ENCODE measurements at regions not wholly inside any gene's neighbourhood (a gene's known extent, or its start where the extent isn't known, plus 50 kb on each side); places are given as distances from the start of the nearest gene placed in this dataset.

- DNase-seq (ENCODE audit: low read depth, low spot score), result no peak
- Histone ChIP-seq H3K9me3 (ENCODE audit: insufficient read depth, low read length) (peaks cover 9% of the 10 kb centered on the region; the same call in 1 of the 2 replicates), H3K4me3 (ENCODE audit: insufficient read length, low read depth) (no peak overlapping the region), H3K4me1 (ENCODE audit: insufficient read depth, insufficient read length) (no peaks in the 10 kb centered on the region), H3K36me3 (ENCODE audit: insufficient read depth, insufficient read length, low read length) (no peaks in the 10 kb centered on the region), H3K27me3 (ENCODE audit: insufficient read depth, insufficient read length) (no peaks in the 10 kb centered on the region), H3K9ac (ENCODE audit: insufficient read length, low read depth) (no peak overlapping the region)
- TF ChIP-seq YY1 (IDR thresholded peaks at IDR 0.05; ENCODE audit: insufficient read depth, insufficient read length), result no peak
- no peak for TF ChIP-seq ZNF274 (IDR thresholded peaks at IDR 0.05; ENCODE audit: low read depth, low read length)
- no peak for TF ChIP-seq SUZ12 (IDR thresholded peaks at IDR 0.05; ENCODE audit: extremely low read depth, insufficient read depth, insufficient read length)
These were observed 1595.1 kb upstream of the MIR17HG start for GRCh38 chr13:89752394-89752793.

- Histone ChIP-seq H3K36me3 (ENCODE audit: insufficient read depth, insufficient read length, low read length) (no peaks in the 10 kb centered on the region), H3K27me3 (ENCODE audit: insufficient read depth, insufficient read length) (no peaks in the 10 kb centered on the region), H3K9ac (ENCODE audit: insufficient read length, low read depth) (no peak overlapping the region), H3K4me3 (ENCODE audit: insufficient read length, low read depth) (no peak overlapping the region), H3K4me1 (ENCODE audit: insufficient read depth, insufficient read length) (no peaks in the 10 kb centered on the region), H3K9me3 (ENCODE audit: insufficient read depth, low read length) (peaks cover 9% of the 10 kb centered on the region; the same call in 1 of the 2 replicates)
- TF ChIP-seq YY1 (IDR thresholded peaks at IDR 0.05; ENCODE audit: insufficient read depth, insufficient read length) (no peak), ZNF274 (IDR thresholded peaks at IDR 0.05; ENCODE audit: low read depth, low read length) (no peak), SUZ12 (IDR thresholded peaks at IDR 0.05; ENCODE audit: extremely low read depth, insufficient read depth, insufficient read length) (no peak)
- DNase-seq (ENCODE audit: low read depth, low spot score), result no peak
These were observed 1591.6 kb upstream of the MIR17HG start for GRCh38 chr13:89755729-89756492.

GRCh38 chr13:89763005-89763404 is 1584.5 kb upstream of the MIR17HG start:
- Histone ChIP-seq H3K27me3 (ENCODE audit: insufficient read depth, insufficient read length) (no peaks in the 10 kb centered on the region), H3K9me3 (ENCODE audit: insufficient read depth, low read length) (no peaks in the 10 kb centered on the region), H3K36me3 (ENCODE audit: insufficient read depth, insufficient read length, low read length) (no peaks in the 10 kb centered on the region), H3K4me1 (ENCODE audit: insufficient read depth, insufficient read length) (no peaks in the 10 kb centered on the region), H3K4me3 (ENCODE audit: insufficient read length, low read depth) (no peak overlapping the region), H3K9ac (ENCODE audit: insufficient read length, low read depth) (no peak overlapping the region)
- no peak for TF ChIP-seq SUZ12 (IDR thresholded peaks at IDR 0.05; ENCODE audit: extremely low read depth, insufficient read depth, insufficient read length)
- no peak for TF ChIP-seq YY1 (IDR thresholded peaks at IDR 0.05; ENCODE audit: insufficient read depth, insufficient read length)
- no peak for TF ChIP-seq ZNF274 (IDR thresholded peaks at IDR 0.05; ENCODE audit: low read depth, low read length)
- DNase-seq (ENCODE audit: low read depth, low spot score), result no peak

GRCh38 chr13:89783221-89783755 is 1564.2 kb upstream of the MIR17HG start:
- no peaks in the 10 kb centered on the region for H3K4me1 ChIP-seq (ENCODE audit: insufficient read depth, insufficient read length)
- H3K36me3 ChIP-seq (ENCODE audit: insufficient read depth, insufficient read length, low read length), result no peaks in the 10 kb centered on the region
- no peaks in the 10 kb centered on the region for H3K27me3 ChIP-seq (ENCODE audit: insufficient read depth, insufficient read length)
- no peak for DNase-seq (ENCODE audit: low read depth, low spot score)
- H3K9ac ChIP-seq (ENCODE audit: insufficient read length, low read depth), result no peak overlapping the region
- H3K4me3 ChIP-seq (ENCODE audit: insufficient read length, low read depth), result no peak overlapping the region
- TF ChIP-seq SUZ12 (IDR thresholded peaks at IDR 0.05; ENCODE audit: extremely low read depth, insufficient read depth, insufficient read length) (no peak), ZNF274 (IDR thresholded peaks at IDR 0.05; ENCODE audit: low read depth, low read length) (no peak), YY1 (IDR thresholded peaks at IDR 0.05; ENCODE audit: insufficient read depth, insufficient read length) (no peak)
- H3K9me3 ChIP-seq (ENCODE audit: insufficient read depth, low read length), result no peaks in the 10 kb centered on the region

- Histone ChIP-seq H3K9me3 (ENCODE audit: insufficient read depth, low read length) (no peaks in the 10 kb centered on the region), H3K4me1 (ENCODE audit: insufficient read depth, insufficient read length) (no peaks in the 10 kb centered on the region), H3K9ac (ENCODE audit: insufficient read length, low read depth) (no peak overlapping the region), H3K4me3 (ENCODE audit: insufficient read length, low read depth) (no peak overlapping the region), H3K27me3 (ENCODE audit: insufficient read depth, insufficient read length) (no peaks in the 10 kb centered on the region), H3K36me3 (ENCODE audit: insufficient read depth, insufficient read length, low read length) (no peaks in the 10 kb centered on the region)
- DNase-seq (ENCODE audit: low read depth, low spot score), result no peak
- TF ChIP-seq ZNF274 (IDR thresholded peaks at IDR 0.05; ENCODE audit: low read depth, low read length), result no peak
- TF ChIP-seq YY1 (IDR thresholded peaks at IDR 0.05; ENCODE audit: insufficient read depth, insufficient read length), result no peak
- TF ChIP-seq SUZ12 (IDR thresholded peaks at IDR 0.05; ENCODE audit: extremely low read depth, insufficient read depth, insufficient read length), result no peak
These were observed 1563.2 kb upstream of the MIR17HG start for GRCh38 chr13:89784161-89784809.

- Histone ChIP-seq H3K36me3 (ENCODE audit: insufficient read depth, insufficient read length, low read length) (no peaks in the 10 kb centered on the region), H3K27me3 (ENCODE audit: insufficient read depth, insufficient read length) (no peaks in the 10 kb centered on the region), H3K9ac (ENCODE audit: insufficient read length, low read depth) (no peak overlapping the region), H3K4me1 (ENCODE audit: insufficient read depth, insufficient read length) (no peaks in the 10 kb centered on the region), H3K4me3 (ENCODE audit: insufficient read length, low read depth) (no peak overlapping the region), H3K9me3 (ENCODE audit: insufficient read depth, low read length) (no peaks in the 10 kb centered on the region)
- DNase-seq (ENCODE audit: low read depth, low spot score), result no peak
- TF ChIP-seq YY1 (IDR thresholded peaks at IDR 0.05; ENCODE audit: insufficient read depth, insufficient read length) (no peak), SUZ12 (IDR thresholded peaks at IDR 0.05; ENCODE audit: extremely low read depth, insufficient read depth, insufficient read length) (no peak), ZNF274 (IDR thresholded peaks at IDR 0.05; ENCODE audit: low read depth, low read length) (no peak)
These were observed 1561.0 kb upstream of the MIR17HG start for GRCh38 chr13:89786531-89786930.

- Histone ChIP-seq H3K27me3 (ENCODE audit: insufficient read depth, insufficient read length) (no peaks in the 10 kb centered on the region), H3K4me1 (ENCODE audit: insufficient read depth, insufficient read length) (no peaks in the 10 kb centered on the region), H3K36me3 (ENCODE audit: insufficient read depth, insufficient read length, low read length) (no peaks in the 10 kb centered on the region), H3K9ac (ENCODE audit: insufficient read length, low read depth) (no peak overlapping the region), H3K9me3 (ENCODE audit: insufficient read depth, low read length) (no peaks in the 10 kb centered on the region), H3K4me3 (ENCODE audit: insufficient read length, low read depth) (no peak overlapping the region)
- no peak for TF ChIP-seq SUZ12 (IDR thresholded peaks at IDR 0.05; ENCODE audit: extremely low read depth, insufficient read depth, insufficient read length)
- no peak for TF ChIP-seq ZNF274 (IDR thresholded peaks at IDR 0.05; ENCODE audit: low read depth, low read length)
- no peak for TF ChIP-seq YY1 (IDR thresholded peaks at IDR 0.05; ENCODE audit: insufficient read depth, insufficient read length)
- no peak for DNase-seq (ENCODE audit: low read depth, low spot score)
These were observed 1556.8 kb upstream of the MIR17HG start for GRCh38 chr13:89790696-89791095.
